Stimulated activated CD4-positive, alpha-beta T cell treated with anti-CD3 and anti-CD28 coated beads, Interleukin-12 subunit alpha, Interleukin-12 subunit beta, amount 100 ng/mL, for 4 hours (primary cell): ENCODE measurements at regions not wholly inside any gene's neighbourhood (a gene's known extent, or its start where the extent isn't known, plus 50 kb on each side); places are given as distances from the start of the nearest gene placed in this dataset.

Experiments
- DNase-seq: peaks from one replicate; pipeline ENCODE4 v3.0.0-alpha.2; 2020

DNA sequence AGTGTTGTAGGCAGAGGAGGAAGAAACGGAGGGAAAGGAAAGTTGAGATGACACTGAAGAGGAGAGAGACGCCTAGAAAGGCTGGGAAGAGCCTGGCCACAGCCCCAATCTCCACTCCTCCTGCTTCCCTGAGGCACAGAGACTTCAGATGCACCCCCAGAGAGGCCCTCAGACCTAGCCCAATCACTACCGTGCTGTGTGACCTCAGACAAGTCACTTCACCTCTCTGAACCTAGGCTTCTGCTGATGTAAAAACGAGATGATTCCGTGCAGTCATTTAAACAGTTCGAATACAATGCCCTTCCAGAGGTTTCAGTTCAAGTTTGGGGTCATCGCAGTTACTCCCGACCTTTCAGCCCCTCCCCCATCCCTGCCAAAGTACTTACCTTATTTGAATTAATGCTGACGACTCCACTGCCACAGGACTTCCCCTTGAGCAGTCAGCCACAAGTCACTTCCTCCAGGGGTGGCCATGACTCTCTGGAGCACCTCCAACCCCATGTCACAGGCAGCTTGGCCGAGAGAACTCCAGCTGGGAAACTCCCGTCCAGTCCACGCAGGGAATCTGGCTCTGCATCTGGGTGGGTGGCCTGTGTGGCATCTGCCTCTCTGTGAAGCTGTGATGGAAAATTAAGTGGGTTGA is 105.2 kb upstream of the ID2 start:
- DNase-seq: no peak

DNA sequence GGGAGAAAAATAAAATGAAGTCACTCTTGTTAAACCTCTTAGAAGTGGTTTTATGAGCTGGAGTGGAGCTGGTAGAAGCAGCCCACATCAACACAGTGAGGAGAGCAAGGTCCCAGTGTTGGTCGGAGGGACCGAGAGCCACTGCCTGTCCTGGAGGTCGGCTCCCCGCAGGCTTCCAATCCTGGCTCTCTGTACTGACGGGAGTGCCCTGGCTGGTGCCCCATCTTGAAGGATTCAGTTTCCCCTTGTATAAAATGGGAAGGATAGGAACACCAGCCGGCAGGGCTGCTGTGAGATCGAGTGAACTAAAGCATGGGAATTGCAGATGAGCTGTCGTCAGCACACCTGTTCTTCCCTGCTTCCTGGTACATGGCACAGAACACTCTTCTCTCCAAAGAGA is 104.3 kb upstream of the ID2 start:
- DNase-seq: no peak

GRCh38 chr2:8578335-8579244 is 103.3 kb upstream of the ID2 start:
- no peak for DNase-seq

GRCh38 chr2:8579485-8580085 is 102.3 kb upstream of the ID2 start:
- DNase-seq: no peak

- DNase-seq: no peak
Measured at GRCh38 chr2:8580316-8581233, 101.3 kb upstream of the ID2 start.

DNA sequence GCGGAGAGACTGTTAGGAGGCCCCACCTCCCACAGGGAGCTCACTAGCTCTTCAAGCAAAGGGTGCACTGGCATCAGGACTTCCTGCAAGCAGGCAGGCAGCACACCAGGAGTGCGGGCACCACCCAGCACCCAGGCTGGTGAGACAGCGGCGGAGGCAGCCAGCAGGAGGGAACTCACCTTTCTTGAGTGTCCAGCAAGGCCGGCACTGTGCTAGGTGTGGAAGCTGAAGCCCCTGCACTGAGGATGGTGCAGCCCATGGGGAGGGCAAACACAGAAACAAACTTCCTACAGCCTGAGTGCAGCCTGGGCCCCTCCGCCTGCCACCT is 100.7 kb upstream of the ID2 start:
- DNase-seq: no peak

GRCh38 chr2:8581601-8582041 is 100.2 kb upstream of the ID2 start:
- DNase-seq: no peak

GRCh38 chr2:8582191-8582590 is 99.7 kb upstream of the ID2 start:
- DNase-seq: no peak

- DNase-seq: no peak
Measured at GRCh38 chr2:8582651-8583399, 99.0 kb upstream of the ID2 start.

DNA sequence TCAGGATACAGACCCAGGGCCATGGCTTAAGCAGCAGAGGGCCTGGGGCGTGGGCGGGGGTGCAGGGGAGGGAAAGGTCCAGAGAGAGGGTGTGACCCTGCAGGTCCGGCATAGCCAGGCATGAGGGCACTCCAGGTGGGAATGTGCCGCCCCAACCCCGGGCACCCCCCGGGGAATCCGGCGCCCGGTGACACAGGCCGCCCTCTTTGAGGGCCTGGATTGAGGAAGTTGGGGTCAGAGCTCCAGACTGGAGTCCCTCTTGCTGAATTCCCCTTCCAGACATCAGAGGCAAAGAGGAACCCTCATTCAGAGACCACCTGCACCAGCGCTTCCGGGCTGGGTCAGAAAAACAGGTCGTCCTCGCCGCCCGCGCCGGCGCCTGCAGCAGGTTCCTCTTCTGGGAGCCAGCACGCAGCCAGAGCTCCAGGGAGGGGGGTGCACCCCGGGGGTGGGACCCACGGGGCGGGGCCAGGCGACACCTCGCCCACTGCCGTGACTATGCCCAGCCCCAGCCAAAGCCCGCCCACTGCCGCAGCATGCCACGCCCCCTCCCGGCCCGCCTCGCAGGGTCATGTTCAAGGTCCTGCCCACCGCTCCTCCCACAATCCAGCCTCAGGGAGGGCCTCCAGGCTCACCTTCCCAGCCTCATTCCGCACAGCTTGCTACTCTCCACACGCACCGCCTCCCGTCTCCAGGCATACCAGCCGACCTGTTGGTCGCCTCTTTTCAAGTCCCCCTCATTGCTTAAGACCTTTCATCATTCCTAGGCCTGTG is 98.3 kb upstream of the ID2 start:
- peak; percentile 73 for DNase-seq

DNA sequence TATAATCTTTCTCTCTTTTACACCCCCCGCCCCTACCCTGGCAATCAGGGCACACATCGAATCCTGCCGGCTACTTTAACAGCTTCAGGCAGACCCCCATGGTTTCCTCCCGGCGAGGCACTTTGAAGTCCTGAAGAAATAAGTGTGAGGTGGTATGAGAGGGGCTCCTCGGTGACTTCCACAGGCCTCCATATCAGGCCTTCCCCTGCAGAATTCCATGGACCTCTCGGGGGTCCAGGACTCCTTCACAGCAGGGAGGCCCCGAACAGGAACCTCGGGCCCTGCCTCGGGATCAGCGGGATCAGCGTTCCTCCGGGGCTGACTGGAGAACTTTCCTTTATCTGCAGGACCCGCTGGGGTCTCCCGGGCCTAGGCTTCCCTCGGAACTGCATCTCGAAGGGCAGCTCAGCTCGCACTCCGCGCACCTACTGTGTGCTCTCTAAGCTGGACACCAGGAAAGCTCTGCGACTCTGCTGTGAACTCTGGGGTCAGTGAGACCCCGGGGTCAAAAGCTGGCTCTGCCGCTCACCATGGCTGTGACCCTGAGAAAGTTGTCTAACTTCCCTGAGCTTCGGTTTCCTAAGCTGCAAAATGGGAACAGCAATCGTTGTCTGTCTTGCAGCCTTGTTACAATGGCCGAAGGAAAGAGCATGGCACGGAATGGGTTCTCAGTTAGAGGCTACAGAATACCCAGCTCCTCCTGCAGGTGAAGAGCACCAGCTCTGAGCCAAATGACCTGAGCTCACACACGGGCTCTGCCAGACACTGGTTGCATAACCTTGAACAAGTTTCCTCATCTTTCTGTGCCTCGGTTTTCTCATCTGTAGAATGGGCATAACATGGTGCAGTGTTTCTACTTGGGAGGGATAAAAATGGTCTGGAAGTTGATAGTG is 97.4 kb upstream of the ID2 start:
- DNase-seq: no peak

- no peak for DNase-seq
Measured at GRCh38 chr2:8586457-8587051, 95.3 kb upstream of the ID2 start.

DNA sequence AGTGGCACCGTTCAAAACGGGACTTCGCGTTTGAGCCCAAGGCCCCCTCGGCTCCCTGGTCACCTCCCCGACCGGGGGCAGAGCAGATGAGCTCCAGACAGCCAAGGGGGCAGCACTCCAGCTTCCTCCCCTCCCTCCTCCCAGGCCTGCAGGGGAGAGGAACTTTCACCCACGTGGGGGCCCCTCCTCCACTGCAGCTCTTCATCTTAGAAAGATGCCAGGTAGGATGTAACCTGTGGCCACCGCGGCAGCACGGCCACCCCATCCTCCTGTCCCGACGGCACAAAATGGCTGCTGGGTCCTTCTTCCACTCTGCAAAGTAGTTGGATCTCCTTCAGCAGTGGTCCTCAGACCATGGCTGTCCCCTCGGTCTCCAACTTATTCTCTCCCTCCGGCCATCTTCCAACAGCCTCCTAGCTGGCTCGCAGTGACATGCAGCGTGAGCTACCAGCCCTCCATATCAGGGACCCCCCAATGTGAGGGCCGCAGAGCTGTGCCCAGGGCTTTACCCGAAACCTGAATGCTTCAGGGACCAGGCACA is 94.5 kb upstream of the ID2 start:
- no peak for DNase-seq

GRCh38 chr2:8587920-8588830 is 93.7 kb upstream of the ID2 start:
- DNase-seq: no peak

- DNase-seq: no peak
Measured at GRCh38 chr2:8588831-8589191, 93.0 kb upstream of the ID2 start.

DNA sequence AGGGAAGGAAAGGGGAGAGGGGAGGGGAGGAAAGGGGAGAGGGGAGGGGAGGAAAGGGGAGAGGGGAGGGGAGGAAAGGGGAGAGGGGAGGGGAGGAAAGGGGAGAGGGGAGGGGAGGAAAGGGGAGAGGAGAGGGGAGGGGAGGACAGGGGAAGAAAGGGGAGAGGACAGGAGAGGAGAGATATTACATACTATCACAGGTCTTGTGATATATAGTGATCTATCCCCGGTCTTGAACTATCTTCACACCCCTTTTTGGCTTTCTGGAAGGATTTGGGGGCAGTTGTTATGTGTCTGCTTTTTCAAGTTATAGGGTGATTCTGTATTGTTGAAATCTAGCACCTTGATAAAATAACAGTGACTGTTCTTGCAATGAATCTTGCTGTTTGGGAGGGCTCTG is 92.1 kb upstream of the ID2 start:
- DNase-seq: no peak

DNA sequence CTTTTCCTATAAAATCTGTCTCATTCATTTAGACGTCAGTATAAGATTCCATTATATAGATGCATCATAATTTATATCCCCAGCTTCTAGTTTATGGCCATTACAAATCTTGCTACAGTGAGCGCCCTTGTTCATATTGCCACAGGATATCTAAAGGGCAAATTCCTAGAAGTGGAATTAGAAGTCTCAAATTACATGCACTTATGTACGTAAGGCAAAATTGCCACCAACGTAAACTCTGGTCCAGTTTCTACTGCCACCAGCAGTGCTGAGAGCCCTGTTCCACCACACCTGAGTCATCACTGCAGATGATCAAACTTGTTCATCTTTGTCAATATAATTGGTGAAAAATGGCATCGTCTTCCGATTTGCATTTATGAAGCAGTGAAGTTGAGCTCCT is 90.9 kb upstream of the ID2 start:
- no peak for DNase-seq

GRCh38 chr2:8592736-8593135 is 89.1 kb upstream of the ID2 start:
- no peak for DNase-seq

DNA sequence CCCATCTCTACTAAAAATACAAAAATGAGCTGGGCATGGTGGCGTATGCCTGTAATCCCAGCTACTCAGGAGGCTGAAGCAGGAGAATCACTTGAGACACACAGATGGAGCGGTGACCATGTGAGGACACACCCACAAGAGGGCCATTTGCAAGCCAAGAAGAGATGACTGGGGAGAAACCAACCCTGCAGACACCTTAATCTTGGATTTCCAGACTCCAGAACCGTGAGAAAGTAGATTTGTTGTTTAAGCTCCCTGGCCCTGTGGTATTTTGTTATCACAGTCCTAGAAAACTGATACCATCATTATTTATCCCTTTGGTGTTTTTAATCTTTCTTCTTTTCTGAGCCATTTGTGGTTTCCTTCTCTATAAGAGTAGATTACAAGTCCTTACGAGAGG is 88.6 kb upstream of the ID2 start:
- DNase-seq: no peak
